ENCODE measurements at regions not wholly inside any gene's neighbourhood (a gene's known extent, or its start where the extent isn't known, plus 50 kb on each side); places are given as distances from the start of the nearest gene placed in this dataset.
"Not testable (repeated sequence)": the region's sequence is repeated elsewhere in the genome, so short reads cannot be mapped to it uniquely, and the experiment has no call there.

GRCh38 chr9:7636309-7636708 lies 163.3 kb downstream of the DMAC1 start:
- Histone ChIP-seq H4K20me1 (ENCODE audit: insufficient read depth, low read length, poor library complexity, severe bottlenecking) (no peaks in the 10 kb centered on the region), H3K9me3 (ENCODE audit: insufficient read depth, low read depth, low read length) (peaks cover 3% of the 10 kb centered on the region; the same call in 1 of the 2 replicates), H3K9ac (ENCODE audit: low read depth, low read length, poor library complexity, severe bottlenecking) (no peak overlapping the region), H2AFZ (ENCODE audit: low read length) (no peak overlapping the region), H3K4me1 (ENCODE audit: insufficient read depth, low read length, poor library complexity, severe bottlenecking) (no peaks in the 10 kb centered on the region), H3K27me3 (ENCODE audit: insufficient read depth, low read length, poor library complexity, severe bottlenecking) (no peaks in the 10 kb centered on the region), H3K36me3 (ENCODE audit: insufficient read depth, low read length) (no peaks in the 10 kb centered on the region), H3K4me2 (ENCODE audit: low read depth, low read length, poor library complexity, severe bottlenecking) (no peak overlapping the region), H3K79me2 (ENCODE audit: insufficient read depth, low read length) (no peaks in the 10 kb centered on the region), H3F3A (ENCODE audit: low read depth) (no peaks in the 10 kb centered on the region), H3K9me2 (replicated peaks; ENCODE audit: low read depth, low read length) (no peaks in the 10 kb centered on the region), H3K4me3 (ENCODE audit: low read length, poor library complexity, severe bottlenecking) (no peak overlapping the region)
- TF ChIP-seq, protein P1, sequence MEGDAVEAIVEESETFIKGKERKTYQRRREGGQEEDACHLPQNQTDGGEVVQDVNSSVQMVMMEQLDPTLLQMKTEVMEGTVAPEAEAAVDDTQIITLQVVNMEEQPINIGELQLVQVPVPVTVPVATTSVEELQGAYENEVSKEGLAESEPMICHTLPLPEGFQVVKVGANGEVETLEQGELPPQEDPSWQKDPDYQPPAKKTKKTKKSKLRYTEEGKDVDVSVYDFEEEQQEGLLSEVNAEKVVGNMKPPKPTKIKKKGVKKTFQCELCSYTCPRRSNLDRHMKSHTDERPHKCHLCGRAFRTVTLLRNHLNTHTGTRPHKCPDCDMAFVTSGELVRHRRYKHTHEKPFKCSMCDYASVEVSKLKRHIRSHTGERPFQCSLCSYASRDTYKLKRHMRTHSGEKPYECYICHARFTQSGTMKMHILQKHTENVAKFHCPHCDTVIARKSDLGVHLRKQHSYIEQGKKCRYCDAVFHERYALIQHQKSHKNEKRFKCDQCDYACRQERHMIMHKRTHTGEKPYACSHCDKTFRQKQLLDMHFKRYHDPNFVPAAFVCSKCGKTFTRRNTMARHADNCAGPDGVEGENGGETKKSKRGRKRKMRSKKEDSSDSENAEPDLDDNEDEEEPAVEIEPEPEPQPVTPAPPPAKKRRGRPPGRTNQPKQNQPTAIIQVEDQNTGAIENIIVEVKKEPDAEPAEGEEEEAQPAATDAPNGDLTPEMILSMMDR (conservative IDR thresholded peaks at IDR 0.05; ENCODE audit: low read length) = no peak
- TF ChIP-seq EZH2phosphoT487 (IDR thresholded peaks at IDR 0.05; ENCODE audit: borderline replicate concordance) = no peak

- peak overlapping the region; percentile 40 for H3K4me2 ChIP-seq (ENCODE audit: low read depth, low read length, poor library complexity, severe bottlenecking)
These were observed 173.0 kb downstream of the DMAC1 start for GRCh38 chr9:7626571-7627029.

GRCh38 chr9:7622481-7622880 lies 177.1 kb downstream of the DMAC1 start:
- Histone ChIP-seq H3F3A (ENCODE audit: low read depth) (no peaks in the 10 kb centered on the region), H3K4me1 (ENCODE audit: insufficient read depth, low read length, poor library complexity, severe bottlenecking) (peaks cover 7% of the 10 kb centered on the region), H3K4me2 (ENCODE audit: low read depth, low read length, poor library complexity, severe bottlenecking) (no peak overlapping the region), H3K9ac (ENCODE audit: low read depth, low read length, poor library complexity, severe bottlenecking) (no peak overlapping the region), H3K9me2 (replicated peaks; ENCODE audit: low read depth, low read length) (no peaks in the 10 kb centered on the region), H3K9me3 (ENCODE audit: insufficient read depth, low read depth, low read length) (no peaks in the 10 kb centered on the region), H3K79me2 (ENCODE audit: insufficient read depth, low read length) (no peaks in the 10 kb centered on the region), H2AFZ (ENCODE audit: low read length) (no peak overlapping the region), H3K36me3 (ENCODE audit: insufficient read depth, low read length) (no peaks in the 10 kb centered on the region), H3K27me3 (ENCODE audit: insufficient read depth, low read length, poor library complexity, severe bottlenecking) (no peaks in the 10 kb centered on the region), H3K4me3 (ENCODE audit: low read length, poor library complexity, severe bottlenecking) (no peak overlapping the region), H4K20me1 (ENCODE audit: insufficient read depth, low read length, poor library complexity, severe bottlenecking) (no peaks in the 10 kb centered on the region)
- TF ChIP-seq, protein P1 (conservative IDR thresholded peaks at IDR 0.05; ENCODE audit: low read length) = no peak
- TF ChIP-seq EZH2phosphoT487 (IDR thresholded peaks at IDR 0.05; ENCODE audit: borderline replicate concordance) = no peak

More at GRCh38 chr9:7626571-7627029, 173.0 kb downstream of the DMAC1 start:
- not testable (repeated sequence) for H3K9me3 ChIP-seq (ENCODE audit: insufficient read depth, low read depth, low read length); H3K9me2 ChIP-seq (replicated peaks; ENCODE audit: low read depth, low read length); H3K36me3 ChIP-seq (ENCODE audit: insufficient read depth, low read length); H3F3A ChIP-seq (ENCODE audit: low read depth); H4K20me1 ChIP-seq (ENCODE audit: insufficient read depth, low read length, poor library complexity, severe bottlenecking); H3K79me2 ChIP-seq (ENCODE audit: insufficient read depth, low read length); H3K27me3 ChIP-seq (ENCODE audit: insufficient read depth, low read length, poor library complexity, severe bottlenecking); H3K9ac ChIP-seq (ENCODE audit: low read depth, low read length, poor library complexity, severe bottlenecking); H3K4me1 ChIP-seq (ENCODE audit: insufficient read depth, low read length, poor library complexity, severe bottlenecking)
- H3K4me3 ChIP-seq (ENCODE audit: low read length, poor library complexity, severe bottlenecking) = peak overlapping the region; percentile 20
- peak overlapping the region; percentile 65; the same call in 1 of the 2 replicates for H2AFZ ChIP-seq (ENCODE audit: low read length)

DNA sequence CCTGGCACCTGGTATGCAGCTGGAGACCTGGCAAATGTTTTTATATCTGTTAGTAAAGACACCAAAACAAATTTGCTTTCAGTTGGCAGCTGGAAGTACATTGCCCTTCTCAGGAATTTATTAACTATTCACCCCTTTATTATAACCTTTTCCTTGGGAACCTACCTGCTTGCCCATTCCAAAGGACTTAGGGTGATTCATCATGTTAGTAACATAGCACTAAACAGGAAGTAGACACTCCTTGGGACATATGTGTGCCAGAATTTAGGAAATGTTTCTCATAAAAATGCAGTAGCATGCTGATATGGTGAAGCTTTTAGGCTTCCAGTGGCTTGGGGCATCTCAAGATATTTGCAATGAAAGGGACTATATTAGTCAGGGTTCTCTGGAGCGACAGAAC lies 184.2 kb downstream of the DMAC1 start:
- Histone ChIP-seq H4K20me1 (ENCODE audit: insufficient read depth, low read length, poor library complexity, severe bottlenecking) (no peaks in the 10 kb centered on the region), H3K27me3 (ENCODE audit: insufficient read depth, low read length, poor library complexity, severe bottlenecking) (no peaks in the 10 kb centered on the region), H3K4me3 (ENCODE audit: low read length, poor library complexity, severe bottlenecking) (no peak overlapping the region), H3F3A (ENCODE audit: low read depth) (no peaks in the 10 kb centered on the region), H2AFZ (ENCODE audit: low read length) (no peak overlapping the region), H3K79me2 (ENCODE audit: insufficient read depth, low read length) (no peaks in the 10 kb centered on the region), H3K4me2 (ENCODE audit: low read depth, low read length, poor library complexity, severe bottlenecking) (no peak overlapping the region), H3K36me3 (ENCODE audit: insufficient read depth, low read length) (no peaks in the 10 kb centered on the region), H3K4me1 (ENCODE audit: insufficient read depth, low read length, poor library complexity, severe bottlenecking) (peaks cover 5% of the 10 kb centered on the region), H3K9me3 (ENCODE audit: insufficient read depth, low read depth, low read length) (no peaks in the 10 kb centered on the region), H3K9me2 (replicated peaks; ENCODE audit: low read depth, low read length) (no peaks in the 10 kb centered on the region), H3K9ac (ENCODE audit: low read depth, low read length, poor library complexity, severe bottlenecking) (no peak overlapping the region)
- TF ChIP-seq, protein P1 (conservative IDR thresholded peaks at IDR 0.05; ENCODE audit: low read length) = no peak

All from Loucy (cell line).